ENCODE measurements at regions not wholly inside any gene's neighbourhood (a gene's known extent, or its start where the extent isn't known, plus 50 kb on each side); places are given as distances from the start of the nearest gene placed in this dataset.

GRCh38 chrX:137969191-137969590, 403.3 kb downstream of the ZIC3 start:
- TF ChIP-seq CTCF (IDR thresholded peaks at IDR 0.05 in 2 of 3, conservative IDR thresholded peaks at IDR 0.05 in 1 of 3; ENCODE audit: insufficient read depth in 2 of 3, low read depth in 1 of 3, low read length in 3 of 3) (no peak), EP300 (IDR thresholded peaks at IDR 0.05; ENCODE audit: low read length) (no peak), IRF1 (CRISPR knock-in tag; IDR thresholded peaks at IDR 0.05; ENCODE audit: borderline replicate concordance) (no peak)

Data from K562 (cell line).